Esophagus muscularis mucosa (tissue), 3 donors: ENCODE measurements at regions not wholly inside any gene's neighbourhood (a gene's known extent, or its start where the extent isn't known, plus 50 kb on each side); places are given as distances from the start of the nearest gene placed in this dataset.
"Not testable (repeated sequence)": the region's sequence is repeated elsewhere in the genome, so short reads cannot be mapped to it uniquely, and the experiment has no call there.

Experiments used
- POLR2A ChIP-seq: fragments of 450-650 bp; IDR thresholded peaks from one replicate; pipeline ENCODE4 v1.6.1; 2017; ENCODE audit warnings: antibody characterized with exemption, moderate library complexity, mild to moderate bottlenecking, low read depth
- POLR2AphosphoS5 ChIP-seq, 2 donors: sonication (generic); formaldehyde crosslinking; IDR thresholded peaks; one replicate each; pipeline ENCODE4 v1.6.1; 2017; ENCODE audit warnings: antibody characterized with exemption in 2 of 2
- TF ChIP-seq, protein P1 (sequence below), 3 experiments: fragments of 200-600 bp in 2 of 3; fragments of 450-650 bp in 1 of 3; sonication (generic) in 2 of 3; IDR thresholded peaks; one replicate each; pipeline ENCODE4 v1.5.1; 2017 to 2019; ENCODE audit warnings: antibody characterized with exemption in 3 of 3, mild to moderate bottlenecking in 2 of 3, moderate library complexity in 1 of 3

DNA sequence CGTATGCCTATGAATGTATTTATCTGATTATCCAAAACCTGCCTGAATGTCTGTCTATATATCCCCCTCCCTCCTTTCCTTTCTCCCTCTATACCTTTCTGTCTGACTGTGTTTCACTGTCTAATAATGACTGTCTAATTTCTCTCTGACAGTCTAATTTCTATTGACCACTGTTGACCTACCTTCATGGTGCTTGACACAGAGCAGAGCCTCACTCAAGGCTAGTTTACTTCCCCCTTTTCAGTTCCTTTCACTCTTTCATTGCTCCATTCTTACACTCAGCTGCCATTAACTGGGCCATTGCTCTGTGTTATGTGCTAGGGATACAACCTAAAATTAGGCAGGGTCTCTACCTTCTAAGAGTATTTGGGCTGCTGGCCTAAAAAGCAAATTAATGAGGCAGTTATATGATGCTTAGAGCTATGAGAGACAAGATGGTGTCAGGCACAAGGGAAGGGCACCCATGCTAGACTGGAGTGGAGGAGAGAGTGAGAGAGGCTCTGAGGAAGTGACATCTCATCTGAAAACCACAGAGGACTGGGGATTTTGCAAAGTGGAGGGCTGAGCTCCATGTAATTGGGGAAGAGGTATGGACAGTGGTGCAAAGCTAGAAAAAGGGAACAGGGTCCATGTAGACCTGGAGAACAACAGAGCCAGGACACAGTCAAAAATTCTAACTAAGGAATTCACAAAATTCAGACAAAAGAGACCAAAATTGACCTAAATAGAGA, 348.6 kb upstream of the CHRNA7 start:
- TF ChIP-seq, protein P1, sequence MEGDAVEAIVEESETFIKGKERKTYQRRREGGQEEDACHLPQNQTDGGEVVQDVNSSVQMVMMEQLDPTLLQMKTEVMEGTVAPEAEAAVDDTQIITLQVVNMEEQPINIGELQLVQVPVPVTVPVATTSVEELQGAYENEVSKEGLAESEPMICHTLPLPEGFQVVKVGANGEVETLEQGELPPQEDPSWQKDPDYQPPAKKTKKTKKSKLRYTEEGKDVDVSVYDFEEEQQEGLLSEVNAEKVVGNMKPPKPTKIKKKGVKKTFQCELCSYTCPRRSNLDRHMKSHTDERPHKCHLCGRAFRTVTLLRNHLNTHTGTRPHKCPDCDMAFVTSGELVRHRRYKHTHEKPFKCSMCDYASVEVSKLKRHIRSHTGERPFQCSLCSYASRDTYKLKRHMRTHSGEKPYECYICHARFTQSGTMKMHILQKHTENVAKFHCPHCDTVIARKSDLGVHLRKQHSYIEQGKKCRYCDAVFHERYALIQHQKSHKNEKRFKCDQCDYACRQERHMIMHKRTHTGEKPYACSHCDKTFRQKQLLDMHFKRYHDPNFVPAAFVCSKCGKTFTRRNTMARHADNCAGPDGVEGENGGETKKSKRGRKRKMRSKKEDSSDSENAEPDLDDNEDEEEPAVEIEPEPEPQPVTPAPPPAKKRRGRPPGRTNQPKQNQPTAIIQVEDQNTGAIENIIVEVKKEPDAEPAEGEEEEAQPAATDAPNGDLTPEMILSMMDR (IDR thresholded peaks at IDR 0.05), result not testable (repeated sequence)
- TF ChIP-seq POLR2A; POLR2AphosphoS5 (IDR thresholded peaks at IDR 0.05): not testable (repeated sequence)
